Breast epithelium (tissue), 4 donors: ENCODE measurements at regions not wholly inside any gene's neighbourhood (a gene's known extent, or its start where the extent isn't known, plus 50 kb on each side); places are given as distances from the start of the nearest gene placed in this dataset.

ENCODE experiments used
- DNase-seq, 2 donors: peaks; one replicate each; pipeline ENCODE4 v3.0.0-alpha.2; 2019; ENCODE audit warnings: low spot score in 2 of 2
- H3K27ac ChIP-seq, 2 donors: fragments of 200-600 bp; sonication (generic) in 1 of 2; one replicate each; pipeline ENCODE4 v1.5.1; 2016 to 2019; ENCODE audit warnings: mild to moderate bottlenecking in 1 of 2
- H3K27me3 ChIP-seq, 2 donors: fragments of 200-600 bp; sonication (generic) in 1 of 2; one replicate each; pipeline versions ENCODE4 v1.5.1 to v1.6.0; 2017 to 2019; ENCODE audit warnings: control low read depth in 1 of 2, mild to moderate bottlenecking in 1 of 2
- H3K36me3 ChIP-seq: fragments of 200-600 bp; one replicate; pipeline ENCODE4 v1.5.1; 2019
- H3K4me1 ChIP-seq, 2 donors: fragments of 200-600 bp; sonication (generic); one replicate each; pipeline ENCODE4 v1.5.1; 2016 to 2019; ENCODE audit warnings: control low read depth in 1 of 2
- H3K4me3 ChIP-seq, 3 donors: fragments of 200-600 bp; sonication (generic); 1 replicate in 2 of 3; 2 replicates in 1 of 3; pipeline ENCODE4 v1.5.1; 2016 to 2019; ENCODE audit warnings: mild to moderate bottlenecking in 3 of 3, moderate library complexity in 2 of 3
- H3K9me3 ChIP-seq, 2 donors: fragments of 200-600 bp; sonication (generic) in 1 of 2; one replicate each; pipeline ENCODE4 v1.5.1; 2016 to 2019; ENCODE audit warnings: control low read depth in 1 of 2
- CTCF ChIP-seq, 3 donors: fragments of 450-650 bp; IDR thresholded peaks; one replicate each; pipeline ENCODE4 v1.5.1; 2016 to 2017; ENCODE audit warnings: antibody characterized with exemption in 3 of 3, mild to moderate bottlenecking in 3 of 3, moderate library complexity in 3 of 3
- POLR2A ChIP-seq: fragments of 450-650 bp; IDR thresholded peaks from one replicate; pipeline ENCODE4 v1.6.1; 2016; ENCODE audit warnings: antibody characterized with exemption, mild to moderate bottlenecking, moderate library complexity
- POLR2AphosphoS5 ChIP-seq, 3 donors: sonication (generic); formaldehyde crosslinking; IDR thresholded peaks; one replicate each; pipeline ENCODE4 v1.6.1; 2017; ENCODE audit warnings: antibody characterized with exemption in 3 of 3
- intact Hi-C: fragments of 100-400 bp; cut with DNase I; formaldehyde crosslinking; loops from one replicate; pipeline ENCODE4 v1.15.1; 2023; ENCODE audit warnings: low total_unique reads

DNA sequence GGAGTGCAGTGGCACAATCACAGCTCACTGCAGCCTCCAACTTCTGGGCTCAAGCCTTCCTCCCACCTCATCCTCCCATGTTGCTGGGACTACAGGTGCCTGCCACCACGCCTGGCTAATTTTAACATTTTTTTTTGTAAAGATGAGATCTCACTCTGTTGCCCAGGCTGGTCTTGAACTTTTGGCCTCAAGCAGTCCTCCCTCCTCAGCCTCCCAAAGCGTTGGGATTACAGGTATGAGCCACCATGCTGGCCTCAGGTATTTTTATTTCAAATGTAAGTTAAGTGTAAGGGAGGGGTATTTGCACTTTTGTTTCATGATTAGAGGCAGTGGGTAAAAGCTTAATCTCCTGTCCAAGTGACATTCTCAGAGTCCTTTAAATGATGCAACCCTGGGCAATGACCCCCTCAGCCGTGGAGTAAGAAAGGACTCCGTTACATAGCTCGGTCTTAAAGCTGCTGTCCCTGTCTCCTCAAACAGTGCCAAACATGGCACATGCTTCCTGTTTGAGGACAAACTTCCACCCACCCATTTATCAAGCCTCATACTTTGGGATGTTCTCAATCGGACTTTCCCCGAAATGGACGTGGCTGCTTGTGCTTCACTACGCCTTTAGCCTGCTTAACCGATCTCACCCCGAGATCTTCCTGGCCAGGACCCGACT, 296.1 kb downstream of the BAMBI start:
- Histone ChIP-seq H3K9me3 (no peaks in the 10 kb centered on the region), H3K27me3 (no peaks in the 10 kb centered on the region), H3K4me3 (no peak overlapping the region), H3K36me3 (no peaks in the 10 kb centered on the region), H3K4me1 (no peaks in the 10 kb centered on the region), H3K27ac (no peak overlapping the region)
- intact Hi-C loops, result no loop called here
- no peak for DNase-seq
- TF ChIP-seq CTCF (IDR thresholded peaks at IDR 0.05), result no peak
- no peak for TF ChIP-seq POLR2A
- no peak for TF ChIP-seq POLR2AphosphoS5 (IDR thresholded peaks at IDR 0.05)

DNA sequence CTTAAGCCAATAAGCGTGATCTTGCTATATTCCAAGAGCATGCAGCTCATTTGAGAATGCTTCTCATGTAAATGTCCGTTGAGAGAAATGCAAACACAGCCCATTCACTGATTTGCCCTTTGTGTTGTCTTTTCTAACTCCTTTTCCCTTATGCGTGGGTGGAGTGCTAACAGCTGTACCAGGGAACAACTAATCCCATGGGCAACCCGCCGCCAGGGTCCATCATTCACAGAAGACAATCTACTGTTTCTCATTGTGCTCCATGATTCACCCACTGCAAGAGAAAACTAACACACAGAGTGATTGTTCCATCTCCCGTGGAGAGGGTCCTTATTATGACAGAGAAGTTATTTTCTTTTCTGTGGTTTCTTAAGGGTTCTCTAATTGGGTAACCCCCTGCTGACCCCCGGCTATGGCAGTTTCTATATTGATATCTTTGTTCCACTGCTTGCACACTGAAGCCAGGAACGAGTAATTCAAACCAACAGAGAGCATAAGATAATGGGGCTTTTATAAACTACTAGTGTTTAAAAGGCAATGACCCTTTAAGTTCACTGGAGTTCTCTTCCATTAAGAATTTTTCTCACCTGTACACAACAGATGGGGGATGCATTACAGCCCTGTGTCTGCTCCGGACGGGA, 298.7 kb downstream of the BAMBI start:
- intact Hi-C loops, result no loop called here
- Histone ChIP-seq H3K9me3 (no peaks in the 10 kb centered on the region), H3K36me3 (no peaks in the 10 kb centered on the region), H3K4me1 (no peaks in the 10 kb centered on the region), H3K27me3 (no peaks in the 10 kb centered on the region), H3K27ac (no peak overlapping the region), H3K4me3 (no peak overlapping the region)
- TF ChIP-seq POLR2AphosphoS5 (IDR thresholded peaks at IDR 0.05) (no peak), CTCF (IDR thresholded peaks at IDR 0.05) (no peak), POLR2A (no peak)
- DNase-seq, result no peak

DNA sequence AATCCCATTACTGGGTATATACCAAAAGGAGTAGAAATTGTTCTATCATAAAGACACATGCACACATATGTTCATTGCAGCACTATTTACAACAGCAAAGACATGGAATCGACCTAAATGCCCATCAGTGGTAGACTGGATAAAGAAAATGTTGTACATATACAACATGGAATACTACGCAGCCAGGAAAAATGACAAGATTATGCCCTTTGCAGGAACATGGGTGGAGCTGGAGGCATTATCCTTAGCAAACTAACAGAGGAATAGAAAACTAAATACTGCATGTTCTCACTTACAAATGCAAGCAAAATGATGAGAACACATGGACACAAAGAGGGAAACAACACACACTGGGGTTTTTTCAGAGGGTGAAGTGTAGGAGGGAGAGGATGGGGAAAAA, 300.2 kb downstream of the BAMBI start:
- no peak for TF ChIP-seq POLR2AphosphoS5 (IDR thresholded peaks at IDR 0.05)
- no peak for TF ChIP-seq CTCF (IDR thresholded peaks at IDR 0.05)
- TF ChIP-seq POLR2A, result no peak
- no peak overlapping the region for H3K27ac ChIP-seq
- no peaks in the 10 kb centered on the region for H3K27me3 ChIP-seq
- H3K36me3 ChIP-seq, result no peaks in the 10 kb centered on the region
- no peaks in the 10 kb centered on the region for H3K9me3 ChIP-seq
- no peak for DNase-seq
- H3K4me3 ChIP-seq, result no peak overlapping the region
- H3K4me1 ChIP-seq, result no peaks in the 10 kb centered on the region
- intact Hi-C loops, result no loop called here

DNA sequence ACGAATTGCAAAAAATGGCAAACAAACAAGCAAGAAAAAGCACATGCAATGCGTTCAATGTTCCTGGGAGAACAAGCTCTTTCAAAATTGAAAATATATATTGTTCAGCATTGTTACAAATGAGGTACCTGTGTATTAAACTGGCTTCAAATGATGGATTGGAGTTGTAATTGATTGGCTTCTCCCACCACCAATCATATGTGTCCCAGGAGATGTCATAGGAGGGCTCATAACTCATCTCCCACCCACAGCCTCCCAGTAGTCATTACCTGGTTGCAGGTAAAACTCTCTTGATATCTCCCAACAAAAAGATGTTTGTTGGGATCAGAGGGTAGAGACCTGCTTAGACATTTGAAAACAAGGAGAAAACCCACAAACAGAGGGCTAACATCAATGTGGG, 302.9 kb downstream of the BAMBI start:
- Histone ChIP-seq H3K9me3 (no peaks in the 10 kb centered on the region), H3K4me1 (no peaks in the 10 kb centered on the region), H3K27me3 (no peaks in the 10 kb centered on the region), H3K27ac (no peak overlapping the region), H3K4me3 (no peak overlapping the region), H3K36me3 (no peaks in the 10 kb centered on the region)
- no peak for DNase-seq
- no peak for TF ChIP-seq POLR2A
- no peak for TF ChIP-seq POLR2AphosphoS5 (IDR thresholded peaks at IDR 0.05)
- no peak for TF ChIP-seq CTCF (IDR thresholded peaks at IDR 0.05)
- intact Hi-C loops, result no loop called here

GRCh38 chr10:28981007-28981406, 303.7 kb downstream of the BAMBI start:
- H3K27ac ChIP-seq, result no peak overlapping the region
- no peak overlapping the region for H3K4me3 ChIP-seq
- intact Hi-C loops, result no loop called here
- no peak for DNase-seq
- no peaks in the 10 kb centered on the region for H3K4me1 ChIP-seq
- no peaks in the 10 kb centered on the region for H3K27me3 ChIP-seq
- no peaks in the 10 kb centered on the region for H3K9me3 ChIP-seq
- no peak for TF ChIP-seq POLR2AphosphoS5 (IDR thresholded peaks at IDR 0.05)
- TF ChIP-seq POLR2A, result no peak
- no peak for TF ChIP-seq CTCF (IDR thresholded peaks at IDR 0.05)
- no peaks in the 10 kb centered on the region for H3K36me3 ChIP-seq
